HepG2 (cell line): ENCODE measurements at regions not wholly inside any gene's neighbourhood (a gene's known extent, or its start where the extent isn't known, plus 50 kb on each side); places are given as distances from the start of the nearest gene placed in this dataset.

Experiments
- ATAC-seq: fragments of 200-7000 bp; cut with Tn5 transposase; 3 replicates; pipeline ENCODE4 v1.9.1; 2020; ENCODE audit warnings: mild to moderate bottlenecking, moderate library complexity
- BruUV-seq: library from RNA; stranded (reverse); fragments of 400-500 nt; replicated peaks from 2 replicates; lab custom pipeline; 2021; lab: Mats Ljungman, UMichigan
- CTCF ChIA-PET: fragments of 300-600 bp; formaldehyde crosslinking; extraction: SDS; loops from one replicate; lab custom pipeline; 2021; ENCODE audit warnings: low total read pairs, inconsistent platforms, low intra/inter-chr PET ratio; lab: Yijun Ruan, JAX
- POLR2A ChIA-PET: fragments of 350-600 bp; sonication (Branson Sonifier 250); formaldehyde crosslinking; loops from one replicate; lab custom pipeline; 2020; ENCODE audit warnings: antibody characterized with exemption, inconsistent platforms; lab: Yijun Ruan, JAX
- DNase-seq: peaks from one replicate; pipeline ENCODE4 v3.0.0-alpha.2; 2015; ENCODE audit warnings: low spot score
- FAIRE-seq: peaks from 3 replicates; lab custom pipeline; 2011; peaks lifted over from hg19 to GRCh38; lab: Jason Lieb, UNC
- H2AFZ ChIP-seq: one replicate; pipeline ENCODE4 v1.6.1; 2011; ENCODE audit warnings: low read length, inconsistent platforms
- H3K27ac ChIP-seq: fragments of 300-600 bp; 3 replicates; pipeline ENCODE4 v1.8.0; 2011; ENCODE audit warnings: mixed run types, mild to moderate bottlenecking, mixed read lengths, low read length, inconsistent platforms; ENCODE audit not compliant: insufficient read depth; ENCODE audit errors: extremely low read length
- H3K27me3 ChIP-seq, 2 experiments: fragments of 200-600 bp in 1 of 2; 2 replicates in 1 of 2; 3 replicates in 1 of 2; pipeline versions ENCODE4 v1.6.0 to v1.8.0; 2011; ENCODE audit warnings: low read length in 2 of 2, mild to moderate bottlenecking in 2 of 2, moderate library complexity in 2 of 2, inconsistent platforms in 1 of 2; ENCODE audit not compliant: insufficient read depth in 2 of 2, control insufficient read depth in 1 of 2
- H3K36me3 ChIP-seq, 2 experiments: fragments of 200-600 bp in 1 of 2; replicated peaks in 1 of 2; 2 replicates in 1 of 2; 3 replicates in 1 of 2; pipeline versions ENCODE4 v1.5.1 to v1.8.0; 2011; ENCODE audit warnings: low read length in 2 of 2, inconsistent platforms in 1 of 2; ENCODE audit not compliant: insufficient read depth in 2 of 2, control insufficient read depth in 1 of 2
- H3K4me1 ChIP-seq: 2 replicates; pipeline ENCODE4 v1.5.1; 2012; ENCODE audit warnings: low read length, inconsistent platforms; ENCODE audit not compliant: insufficient read depth
- H3K4me2 ChIP-seq: 2 replicates; pipeline ENCODE4 v1.6.0; 2011; ENCODE audit warnings: low read depth, low read length, inconsistent platforms
- H3K4me3 ChIP-seq, 3 experiments: fragments of 200-600 bp in 1 of 3; sonication (generic), shearing (Covaris generic) in 1 of 3; replicated peaks in 1 of 3; 2 replicates each; pipeline ENCODE4 v1.5.1; 2011 to 2016; ENCODE audit warnings: low read length in 3 of 3, inconsistent platforms in 2 of 3, low read depth in 2 of 3, mild to moderate bottlenecking in 2 of 3, control low read depth in 1 of 3, mixed read lengths in 1 of 3; ENCODE audit not compliant: insufficient read depth in 1 of 3
- H3K79me2 ChIP-seq: one replicate; pipeline ENCODE4 v1.6.1; 2011; ENCODE audit warnings: low read length, inconsistent platforms; ENCODE audit not compliant: insufficient read depth
- H3K9ac ChIP-seq: 2 replicates; pipeline ENCODE4 v1.6.0; 2011; ENCODE audit warnings: mild to moderate bottlenecking, low read depth, low read length, inconsistent platforms; ENCODE audit not compliant: insufficient read depth
- H3K9me3 ChIP-seq: 2 replicates; pipeline ENCODE4 v1.5.1; 2012; ENCODE audit warnings: mild to moderate bottlenecking, low read length
- H4K20me1 ChIP-seq: 2 replicates; pipeline ENCODE4 v1.6.0; 2011; ENCODE audit warnings: inconsistent platforms, mild to moderate bottlenecking, low read length, moderate library complexity; ENCODE audit not compliant: insufficient read depth
- HNRNPL ChIP-seq: fragments of 200-400 bp; formaldehyde crosslinking; IDR thresholded peaks from 2 replicates; pipeline ENCODE4 v1.6.1; 2017; ENCODE audit warnings: mild to moderate bottlenecking, low read depth, low read length
- KMT2A ChIP-seq: sonication (generic); formaldehyde crosslinking; IDR thresholded peaks from 2 replicates; pipeline ENCODE4 v1.4.0; 2020; ENCODE audit warnings: missing genetic modification reagents
- MTA1 ChIP-seq: sonication (generic); formaldehyde crosslinking; IDR thresholded peaks from 2 replicates; pipeline ENCODE4 v1.4.0; 2020; ENCODE audit warnings: missing genetic modification reagents, mild to moderate bottlenecking, borderline replicate concordance
- ZNF18 ChIP-seq: sonication (generic); formaldehyde crosslinking; IDR thresholded peaks from 2 replicates; pipeline ENCODE4 v1.8.0; 2022; ENCODE audit warnings: mild to moderate bottlenecking, missing genetic modification reagents; ENCODE audit not compliant: insufficient replicate concordance
- ZNF333 ChIP-seq: sonication (generic); formaldehyde crosslinking; IDR thresholded peaks from 2 replicates; pipeline ENCODE4 v1.4.0; 2020; ENCODE audit warnings: mild to moderate bottlenecking, missing genetic modification reagents, borderline replicate concordance
- ZXDC ChIP-seq: sonication (generic); formaldehyde crosslinking; IDR thresholded peaks from 2 replicates; pipeline ENCODE4 v1.5.0; 2020; ENCODE audit warnings: mild to moderate bottlenecking, missing genetic modification reagents
- WGBS: methylation state at CpG from one replicate; pipeline ENCODE4 v1.1.6; 2017; ENCODE audit warnings: low lambda C conversion rate; 5-methylcytosine and 5-hydroxymethylcytosine counted together
- in situ Hi-C: cut with HindIII; loops from 2 replicates; pipeline ENCODE4 v1.10.0; 2017; ENCODE audit warnings: low pct_unique_long_range_greater_than_20kb; ENCODE audit not compliant: extremely low pct_ligation_motif_present
- intact Hi-C: fragments of 100-400 bp; cut with micrococcal nuclease; formaldehyde crosslinking; loops from one replicate; pipeline ENCODE4 v1.10.0; 2022; ENCODE audit not compliant: unreplicated experiment
- TF ChIP-seq, protein P1 (sequence below): IDR thresholded peaks from 2 replicates; pipeline ENCODE4 v1.6.1; 2016; ENCODE audit warnings: missing biosample characterization, missing genetic modification reagents, low read depth
- TF ChIP-seq, protein P2 (sequence below): sonication (generic); formaldehyde crosslinking; IDR thresholded peaks from 2 replicates; pipeline ENCODE4 v1.5.0; 2020; ENCODE audit warnings: missing genetic modification reagents, mild to moderate bottlenecking, borderline replicate concordance

- TF ChIP-seq, protein P1, sequence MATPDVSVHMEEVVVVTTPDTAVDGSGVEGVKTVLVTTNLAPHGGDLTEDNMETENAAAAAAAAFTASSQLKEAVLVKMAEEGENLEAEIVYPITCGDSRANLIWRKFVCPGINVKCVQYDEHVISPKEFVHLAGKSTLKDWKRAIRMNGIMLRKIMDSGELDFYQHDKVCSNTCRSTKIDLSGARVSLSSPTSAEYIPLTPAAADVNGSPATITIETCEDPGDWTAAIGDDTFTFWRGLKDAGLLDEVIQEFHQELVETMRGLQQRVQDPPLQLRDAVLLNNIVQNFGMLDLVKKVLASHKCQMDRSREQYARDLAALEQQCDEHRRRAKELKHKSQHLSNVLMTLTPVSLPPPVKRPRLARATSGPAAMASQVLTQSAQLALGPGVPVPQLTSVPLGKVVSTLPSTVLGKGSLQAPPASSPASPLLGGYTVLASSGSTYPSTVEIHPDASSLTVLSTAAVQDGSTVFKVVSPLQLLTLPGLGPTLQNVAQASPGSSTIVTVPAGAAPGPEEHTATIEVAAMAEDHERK: no peak
- TF ChIP-seq, all 625 proteins: peak for 0
Measured at GRCh38 chr1:112110031-112110430, 120.6 kb upstream of the KCND3 start (continued).

DNA sequence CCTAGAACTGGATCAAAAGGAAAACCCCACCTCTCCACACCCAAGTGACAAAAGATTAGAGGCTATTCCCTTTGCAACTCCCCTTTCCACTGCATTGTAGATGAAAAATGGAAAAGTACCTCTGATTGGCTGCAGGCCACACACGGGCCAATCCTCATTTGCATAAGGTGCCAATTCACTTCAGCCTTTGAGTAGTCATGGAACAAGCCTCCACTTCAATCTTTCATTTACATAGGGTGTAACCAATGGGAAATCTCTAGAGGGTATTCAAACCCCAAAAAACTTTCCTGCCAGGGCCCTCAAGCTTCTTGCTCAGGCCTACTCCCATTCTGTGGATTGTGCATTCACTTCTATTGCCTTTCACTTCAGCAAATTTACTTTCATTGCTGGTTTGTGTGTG, 122.3 kb upstream of the KCND3 start:
- BruUV-seq: no TSS peak
- H3K27ac ChIP-seq: no peak overlapping the region
- no peaks in the 10 kb centered on the region for H3K4me1 ChIP-seq
- H3K27me3 ChIP-seq: no peaks in the 10 kb centered on the region; a peak in 1 of 5 replicates
- H3K4me3 ChIP-seq: no peak overlapping the region
- H2AFZ ChIP-seq: no peak overlapping the region
- ATAC-seq (no peak), FAIRE-seq (no peak), DNase-seq (no peak)
- WGBS: 0% methylated on average over 1 of the region's 1 CpG
- intact Hi-C loops (no loop called here), in situ Hi-C loops (no loop called here)
- ChIA-PET POLR2A (no interaction called here), CTCF (no interaction called here)
- no peak overlapping the region for H3K4me2 ChIP-seq
- no peaks in the 10 kb centered on the region for H4K20me1 ChIP-seq
- TF ChIP-seq, protein P2, sequence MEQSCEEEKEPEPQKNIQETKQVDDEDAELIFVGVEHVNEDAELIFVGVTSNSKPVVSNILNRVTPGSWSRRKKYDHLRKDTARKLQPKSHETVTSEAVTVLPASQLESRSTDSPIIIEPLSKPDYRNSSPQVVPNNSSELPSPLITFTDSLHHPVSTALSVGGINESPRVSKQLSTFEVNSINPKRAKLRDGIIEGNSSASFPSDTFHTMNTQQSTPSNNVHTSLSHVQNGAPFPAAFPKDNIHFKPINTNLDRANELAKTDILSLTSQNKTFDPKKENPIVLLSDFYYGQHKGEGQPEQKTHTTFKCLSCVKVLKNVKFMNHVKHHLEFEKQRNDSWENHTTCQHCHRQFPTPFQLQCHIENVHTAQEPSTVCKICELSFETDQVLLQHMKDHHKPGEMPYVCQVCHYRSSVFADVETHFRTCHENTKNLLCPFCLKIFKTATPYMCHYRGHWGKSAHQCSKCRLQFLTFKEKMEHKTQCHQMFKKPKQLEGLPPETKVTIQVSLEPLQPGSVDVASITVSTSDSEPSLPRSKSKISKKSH: no peak
- no peaks in the 10 kb centered on the region for H3K9me3 ChIP-seq
- no peak overlapping the region for H3K9ac ChIP-seq
- H3K36me3 ChIP-seq: no peaks in the 10 kb centered on the region
- H3K79me2 ChIP-seq: no peaks in the 10 kb centered on the region

DNA sequence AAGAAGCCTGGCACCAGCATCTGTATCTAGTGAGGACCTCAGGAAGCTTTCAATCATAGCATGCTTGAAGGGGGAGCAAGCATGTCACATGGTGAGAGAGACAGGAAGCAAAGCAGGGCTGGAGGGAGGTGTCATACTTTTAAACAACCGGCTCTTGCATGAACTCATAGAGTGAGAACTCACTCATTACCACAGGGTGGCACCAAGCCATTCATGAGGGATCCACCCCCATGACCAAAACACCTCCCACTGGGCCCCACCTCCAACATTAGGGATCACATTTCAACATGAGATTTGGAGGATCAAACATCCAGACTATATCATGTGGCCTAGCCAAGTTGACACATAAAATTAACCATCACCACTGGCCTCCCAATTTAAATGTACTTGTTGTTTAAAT, 125.1 kb upstream of the KCND3 start:
- in situ Hi-C loops (no loop called here), intact Hi-C loops (no loop called here)
- WGBS: 0% methylated on average over 1 of the region's 1 CpG
- H3K27ac ChIP-seq: no peak overlapping the region
- no peaks in the 10 kb centered on the region for H3K9me3 ChIP-seq
- no peak overlapping the region for H3K4me3 ChIP-seq
- no peaks in the 10 kb centered on the region for H3K4me1 ChIP-seq
- no peak overlapping the region for H3K9ac ChIP-seq
- no peaks in the 10 kb centered on the region; a peak in 1 of 5 replicates for H3K27me3 ChIP-seq
- no TSS peak for BruUV-seq
- ChIA-PET POLR2A (no interaction called here), CTCF (no interaction called here)
- H3K79me2 ChIP-seq: no peaks in the 10 kb centered on the region
- FAIRE-seq: no peak
- DNase-seq: no peak
- no peak for ATAC-seq
- H3K36me3 ChIP-seq: no peaks in the 10 kb centered on the region
- no peaks in the 10 kb centered on the region for H4K20me1 ChIP-seq
- no peak overlapping the region for H3K4me2 ChIP-seq
- no peak overlapping the region for H2AFZ ChIP-seq
- no peak for TF ChIP-seq MTA1
- TF ChIP-seq HNRNPL: no peak
- no peak for TF ChIP-seq ZXDC (CRISPR knock-in tag)
- no peak for TF ChIP-seq KMT2A (CRISPR knock-in tag)
- no peak for TF ChIP-seq ZNF333 (CRISPR knock-in tag)
- no peak for TF ChIP-seq ZNF18
